ENCODE measurements at regions not wholly inside any gene's neighbourhood (a gene's known extent, or its start where the extent isn't known, plus 50 kb on each side); places are given as distances from the start of the nearest gene placed in this dataset.

DNA sequence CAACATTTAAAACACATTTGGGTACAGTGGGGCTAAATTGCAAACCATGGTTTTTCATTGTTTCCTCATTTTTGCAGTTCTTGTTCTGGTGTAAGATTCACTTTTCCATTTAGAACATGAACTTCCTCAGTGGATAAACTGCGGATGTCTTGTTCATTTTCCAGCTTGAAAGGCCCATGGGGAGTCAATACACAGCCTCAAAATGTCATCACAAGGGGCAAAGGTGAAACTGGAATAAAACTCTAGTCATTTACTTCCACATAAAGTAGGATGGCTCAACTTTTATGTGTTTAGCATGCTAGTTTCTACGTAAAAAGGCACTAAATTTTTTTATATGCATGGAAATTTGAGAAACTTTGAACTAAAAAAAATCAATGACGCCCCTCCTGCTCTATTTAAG lies 718.8 kb downstream of the TLR4 start (continued):
- TF ChIP-seq RELA (IDR thresholded peaks at IDR 0.05; ENCODE audit: borderline replicate concordance, partially characterized antibody) (no peak), SREBF2 (IDR thresholded peaks at IDR 0.05; ENCODE audit: low read length) (no peak)

- no TSS peak for BruUV-seq (replicated peaks)
- Histone ChIP-seq H3K9me3 (replicated peaks; ENCODE audit: control insufficient read depth, insufficient read depth, low read length) (no peaks in the 10 kb centered on the region), H4K20me1 (ENCODE audit: control insufficient read depth, insufficient read depth) (no peaks in the 10 kb centered on the region), H3K79me2 (ENCODE audit: control insufficient read depth, insufficient read depth, low read length) (no peaks in the 10 kb centered on the region), H3K4me1 (ENCODE audit: control insufficient read depth, insufficient read depth, low read length) (no peaks in the 10 kb centered on the region), H2AFZ (ENCODE audit: control insufficient read depth, low read depth, low read length) (no peak overlapping the region), H3K4me3 (no peak overlapping the region), H3K36me3 (ENCODE audit: control insufficient read depth in 2 of 2, insufficient read depth in 2 of 2, low read length in 1 of 2) (no peaks in the 10 kb centered on the region), H3K27me3 (replicated peaks in 1 of 2; ENCODE audit: control insufficient read depth in 2 of 2, insufficient read depth in 2 of 2, low read length in 1 of 2) (no peaks in the 10 kb centered on the region), H3K27ac (ENCODE audit: control insufficient read depth, insufficient read depth) (no peak overlapping the region), H3K9ac (ENCODE audit: control insufficient read depth, insufficient read depth, low read length) (no peak overlapping the region), H3K4me2 (ENCODE audit: control insufficient read depth, insufficient read depth) (no peak overlapping the region)
- POLR2A ChIA-PET: no interaction called here
- TF ChIP-seq, protein P1, sequence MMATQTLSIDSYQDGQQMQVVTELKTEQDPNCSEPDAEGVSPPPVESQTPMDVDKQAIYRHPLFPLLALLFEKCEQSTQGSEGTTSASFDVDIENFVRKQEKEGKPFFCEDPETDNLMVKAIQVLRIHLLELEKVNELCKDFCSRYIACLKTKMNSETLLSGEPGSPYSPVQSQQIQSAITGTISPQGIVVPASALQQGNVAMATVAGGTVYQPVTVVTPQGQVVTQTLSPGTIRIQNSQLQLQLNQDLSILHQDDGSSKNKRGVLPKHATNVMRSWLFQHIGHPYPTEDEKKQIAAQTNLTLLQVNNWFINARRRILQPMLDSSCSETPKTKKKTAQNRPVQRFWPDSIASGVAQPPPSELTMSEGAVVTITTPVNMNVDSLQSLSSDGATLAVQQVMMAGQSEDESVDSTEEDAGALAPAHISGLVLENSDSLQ (IDR thresholded peaks at IDR 0.05): no peak
- TF ChIP-seq USF2 (IDR thresholded peaks at IDR 0.05; ENCODE audit: borderline replicate concordance, low read depth, low read length) (no peak), BACH1 (IDR thresholded peaks at IDR 0.05; ENCODE audit: borderline replicate concordance) (no peak), SUPT20H (IDR thresholded peaks at IDR 0.05; ENCODE audit: borderline replicate concordance, control insufficient read depth, low read depth, low read length) (no peak), CHD4 (IDR thresholded peaks at IDR 0.05) (no peak), RAD21 (IDR thresholded peaks at IDR 0.05; ENCODE audit: insufficient read depth, low read depth, low read length) (no peak), NFYB (IDR thresholded peaks at IDR 0.05; ENCODE audit: insufficient read depth, low read depth, low read length) (no peak), HCFC1 (IDR thresholded peaks at IDR 0.05; ENCODE audit: low read length) (no peak), STAT3 (IDR thresholded peaks at IDR 0.05; ENCODE audit: low read depth, low read length) (no peak), DPF2 (IDR thresholded peaks at IDR 0.05) (no peak), REST (IDR thresholded peaks at IDR 0.05; ENCODE audit: low read depth, low read length) (no peak), EED (IDR thresholded peaks at IDR 0.05; ENCODE audit: low read depth) (no peak), MYB (IDR thresholded peaks at IDR 0.05; ENCODE audit: borderline replicate concordance, low read depth, low read length) (no peak), STAT1 (conservative IDR thresholded peaks at IDR 0.05) (no peak), USF1 (IDR thresholded peaks at IDR 0.05; ENCODE audit: borderline replicate concordance, extremely low read length, insufficient read depth, low read depth, low read length) (no peak)
- intact Hi-C loops (cut with micrococcal nuclease; ENCODE audit: unreplicated experiment) (no loop called here), in situ Hi-C loops (cut with MboI) (no loop called here)
- SMC1A ChIA-PET (ENCODE audit: uncharacterized antibody, unreplicated experiment): no interaction called here
- FAIRE-seq (no peak), DNase-seq (ENCODE audit: low read depth, low spot score) (no peak), ATAC-seq (no peak)
- RAD21 ChIA-PET (ENCODE audit: unreplicated experiment): no interaction called here
- CTCF ChIA-PET: no interaction called here
- 28% methylated on average over 4 of the region's 4 CpGs for WGBS (ENCODE audit: insufficient coverage, insufficient replicate concordance, low lambda C conversion rate, missing lambda C conversion rate)
Measured at GRCh38 chr9:118423721-118424120, 719.5 kb downstream of the TLR4 start.

All from GM12878 (cell line).